Activated CD8-positive, alpha-beta memory T cell treated with anti-CD3 and anti-CD28 coated beads for 24 hours (primary cell): ENCODE measurements at regions not wholly inside any gene's neighbourhood (a gene's known extent, or its start where the extent isn't known, plus 50 kb on each side); places are given as distances from the start of the nearest gene placed in this dataset.

Experiments
- DNase-seq: peaks from one replicate; pipeline ENCODE4 v3.0.0-alpha.2; 2020

GRCh38 chr1:199297887-199298286, 659.0 kb downstream of the PTPRC start:
- no peak for DNase-seq

GRCh38 chr1:199298825-199299224, 660.0 kb downstream of the PTPRC start:
- no peak for DNase-seq

GRCh38 chr1:199301472-199302217, 662.8 kb downstream of the PTPRC start:
- no peak for DNase-seq

- no peak for DNase-seq
Measured at GRCh38 chr1:199302554-199302953, 663.7 kb downstream of the PTPRC start.

- no peak for DNase-seq
Measured at GRCh38 chr1:199303035-199303434, 664.2 kb downstream of the PTPRC start.

- DNase-seq = no peak
Measured at GRCh38 chr1:199305053-199305452, 666.2 kb downstream of the PTPRC start.

- no peak for DNase-seq
Measured at GRCh38 chr1:199307496-199308264, 668.8 kb downstream of the PTPRC start.

GRCh38 chr1:199308349-199308846, 669.6 kb downstream of the PTPRC start:
- DNase-seq = no peak

- DNase-seq = no peak
Measured at GRCh38 chr1:199310708-199311107, 671.9 kb downstream of the PTPRC start.

- DNase-seq = no peak
Measured at GRCh38 chr1:199311478-199312262, 672.8 kb downstream of the PTPRC start.

GRCh38 chr1:199312626-199313025, 673.8 kb downstream of the PTPRC start:
- DNase-seq = no peak

- no peak for DNase-seq
Measured at GRCh38 chr1:199313444-199313843, 674.6 kb downstream of the PTPRC start.

GRCh38 chr1:199319341-199319740, 680.5 kb downstream of the PTPRC start:
- DNase-seq = no peak

GRCh38 chr1:199322278-199322677, 683.4 kb downstream of the PTPRC start:
- DNase-seq = no peak

- no peak for DNase-seq
Measured at GRCh38 chr1:199333180-199333579, 694.3 kb upstream of the NR5A2 start.

GRCh38 chr1:199335496-199335895, 692.0 kb upstream of the NR5A2 start:
- no peak for DNase-seq

- no peak for DNase-seq
Measured at GRCh38 chr1:199336745-199337640, 690.5 kb upstream of the NR5A2 start.

- DNase-seq = no peak
Measured at GRCh38 chr1:199338760-199339159, 688.8 kb upstream of the NR5A2 start.

- no peak for DNase-seq
Measured at GRCh38 chr1:199352351-199352750, 675.2 kb upstream of the NR5A2 start.

- no peak for DNase-seq
Measured at GRCh38 chr1:199353906-199354305, 673.6 kb upstream of the NR5A2 start.

GRCh38 chr1:199356561-199356960, 670.9 kb upstream of the NR5A2 start:
- DNase-seq = no peak

GRCh38 chr1:199357599-199357998, 669.9 kb upstream of the NR5A2 start:
- no peak for DNase-seq
